A549 (cell line): ENCODE measurements at regions not wholly inside any gene's neighbourhood (a gene's known extent, or its start where the extent isn't known, plus 50 kb on each side); places are given as distances from the start of the nearest gene placed in this dataset.

ENCODE experiments used
- ATAC-seq, 2 experiments: fragments of 200-7000 bp in 1 of 2; fragments of >200 bp in 1 of 2; cut with Nextera tagmentation in 1 of 2; cut with Tn5 transposase in 1 of 2; 3 replicates each; pipeline versions ENCODE4 v1.8.0 to v1.9.1; 2018 to 2020; ENCODE audit warnings: mild to moderate bottlenecking in 1 of 2, moderate library complexity in 1 of 2
- CTCF ChIA-PET: fragments of 300-600 bp; sonication (Branson Sonifier 250); formaldehyde crosslinking; extraction: SDS; loops from one replicate; lab custom pipeline; 2021; ENCODE audit warnings: antibody characterized with exemption, inconsistent platforms; lab: Yijun Ruan, JAX
- POLR2A ChIA-PET: fragments of 350-600 bp; formaldehyde crosslinking; extraction: SDS; loops from one replicate; lab custom pipeline; 2021; ENCODE audit warnings: antibody characterized with exemption, inconsistent platforms; lab: Yijun Ruan, JAX
- DNase-seq, 2 experiments: peaks; one replicate each; pipeline versions ENCODE4 v3.0.0 to v3.0.0-alpha.2; 2011 to 2016; ENCODE audit warnings: low read depth in 1 of 2, low spot score in 1 of 2
- FAIRE-seq: peaks from 2 replicates; lab custom pipeline; 2011; peaks lifted over from hg19 to GRCh38; lab: Jason Lieb, UNC
- H3K27ac ChIP-seq, 2 experiments: fragments of >200 bp; sonication (Bioruptor Twin); formaldehyde crosslinking; 3 replicates each; pipeline ENCODE4 v1.5.1; 2016 to 2017
- H3K4me1 ChIP-seq: fragments of >200 bp; sonication (Bioruptor Twin); formaldehyde crosslinking; 3 replicates; pipeline ENCODE4 v1.6.1; 2016
- H3K4me2 ChIP-seq: fragments of >200 bp; sonication (Bioruptor Twin); formaldehyde crosslinking; 3 replicates; pipeline ENCODE4 v1.6.1; 2016
- H3K4me3 ChIP-seq: fragments of >200 bp; sonication (Bioruptor Twin); formaldehyde crosslinking; 3 replicates; pipeline ENCODE4 v1.5.1; 2016
- H3K9me3 ChIP-seq: fragments of >200 bp; sonication (Bioruptor Twin); formaldehyde crosslinking; 3 replicates; pipeline ENCODE4 v1.6.1; 2016
- BHLHE40 ChIP-seq: IDR thresholded peaks from 2 replicates; pipeline ENCODE4 v1.6.1; 2012; ENCODE audit warnings: low read depth, low read length, inconsistent platforms
- CBX8 ChIP-seq: fragments of 200-600 bp; sonication (generic); IDR thresholded peaks from 2 replicates; pipeline ENCODE4 v1.6.1; 2016
- CHD2 ChIP-seq: fragments of 150-350 bp; IDR thresholded peaks from 2 replicates; pipeline ENCODE4 v1.6.1; 2014; ENCODE audit warnings: low read length; ENCODE audit not compliant: partially characterized antibody
- CHD4 ChIP-seq: fragments of 200-600 bp; sonication (generic); IDR thresholded peaks from 2 replicates; pipeline ENCODE4 v1.6.1; 2016; ENCODE audit warnings: antibody characterized with exemption, mild to moderate bottlenecking, borderline replicate concordance
- CTCF ChIP-seq: fragments of >200 bp; sonication (Bioruptor Twin); formaldehyde crosslinking; IDR thresholded peaks from 3 replicates; pipeline ENCODE4 v1.5.1; 2016
- EHMT2 ChIP-seq: fragments of 200-600 bp; sonication (generic); IDR thresholded peaks from 2 replicates; pipeline ENCODE4 v1.6.1; 2016; ENCODE audit warnings: antibody characterized with exemption, low read depth, mild to moderate bottlenecking, moderate library complexity
- FOXS1 ChIP-seq: fragments of 250-450 bp; sonication (Bioruptor Pico); IDR thresholded peaks from 2 replicates; pipeline ENCODE4 v1.5.0; 2020; ENCODE audit warnings: mild to moderate bottlenecking, moderate library complexity
- HEYL ChIP-seq: fragments of 250-450 bp; sonication (Bioruptor Pico); IDR thresholded peaks from 2 replicates; pipeline ENCODE4 v1.8.0; 2021; ENCODE audit warnings: mild to moderate bottlenecking, moderate library complexity
- HOXB13 ChIP-seq: fragments of 250-450 bp; sonication (Bioruptor Pico); IDR thresholded peaks from 2 replicates; pipeline ENCODE4 v1.5.0; 2020; ENCODE audit warnings: low read depth, mild to moderate bottlenecking, moderate library complexity
- KDM1A ChIP-seq: fragments of 200-600 bp; sonication (generic); IDR thresholded peaks from 2 replicates; pipeline ENCODE4 v1.6.1; 2016; ENCODE audit warnings: low read depth, mild to moderate bottlenecking
- KDM5A ChIP-seq: fragments of 200-600 bp; sonication (generic); IDR thresholded peaks from 2 replicates; pipeline ENCODE4 v1.6.1; 2016; ENCODE audit warnings: antibody characterized with exemption, mild to moderate bottlenecking
- MAFK ChIP-seq: fragments of 450-650 bp; IDR thresholded peaks from 2 replicates; pipeline ENCODE4 v1.6.1; 2014; ENCODE audit not compliant: partially characterized antibody
- MAX ChIP-seq: IDR thresholded peaks from 2 replicates; pipeline ENCODE4 v1.6.1; 2012
- MAZ ChIP-seq: fragments of 150-350 bp; IDR thresholded peaks from 2 replicates; pipeline ENCODE4 v1.6.1; 2014; ENCODE audit warnings: antibody characterized with exemption, low read depth, low read length, borderline replicate concordance
- POLR2A ChIP-seq: IDR thresholded peaks from 2 replicates; pipeline ENCODE4 v1.6.1; 2012; ENCODE audit warnings: mild to moderate bottlenecking, low read length
- RAD21 ChIP-seq, 2 experiments: fragments of >200 bp in 1 of 2; sonication (Bioruptor Twin) in 1 of 2; formaldehyde crosslinking in 1 of 2; IDR thresholded peaks in 1 of 2; conservative IDR thresholded peaks in 1 of 2; 2 replicates in 1 of 2; 3 replicates in 1 of 2; pipeline ENCODE4 v1.6.1; 2012 to 2018; ENCODE audit warnings: inconsistent platforms in 1 of 2
- REST ChIP-seq: fragments of 200-600 bp; sonication (generic); IDR thresholded peaks from 2 replicates; pipeline ENCODE4 v1.6.1; 2016; ENCODE audit warnings: antibody characterized with exemption, mild to moderate bottlenecking, moderate library complexity
- RFX5 ChIP-seq: fragments of 450-650 bp; IDR thresholded peaks from 2 replicates; pipeline ENCODE4 v1.7.1; 2014; ENCODE audit warnings: antibody characterized with exemption, mild to moderate bottlenecking, moderate library complexity
- TP53 ChIP-seq: fragments of 250-450 bp; sonication (Bioruptor Pico); IDR thresholded peaks from 2 replicates; pipeline ENCODE4 v1.5.0; 2021; ENCODE audit warnings: mild to moderate bottlenecking, moderate library complexity
- USF2 ChIP-seq: fragments of 450-650 bp; IDR thresholded peaks from 2 replicates; pipeline ENCODE4 v1.6.1; 2014; ENCODE audit warnings: antibody characterized with exemption
- ZC3H11A ChIP-seq: fragments of 450-650 bp; IDR thresholded peaks from 2 replicates; pipeline ENCODE4 v1.6.1; 2014; ENCODE audit warnings: antibody characterized with exemption, mild to moderate bottlenecking
- WGBS: methylation state at CpG from one replicate; pipeline ENCODE4 v1.1.6; 2017; ENCODE audit errors: missing lambda C conversion rate; 5-methylcytosine and 5-hydroxymethylcytosine counted together
- TF ChIP-seq, protein P1 (sequence below): IDR thresholded peaks from 2 replicates; pipeline ENCODE4 v1.6.1; 2012; ENCODE audit warnings: low read depth, borderline replicate concordance

GRCh38 chr5:105453216-105453807, 1890.7 kb upstream of the NUDT12 start:
- Histone ChIP-seq H3K4me2 (no peak overlapping the region), H3K4me1 (no peaks in the 10 kb centered on the region), H3K9me3 (no peaks in the 10 kb centered on the region; the same call in 2 of the 3 replicates), H3K4me3 (no peak overlapping the region), H3K27ac (no peak overlapping the region)
- TF ChIP-seq CBX8 (no peak), EHMT2 (no peak), REST (no peak), KDM5A (no peak), HOXB13 (CRISPR knock-in tag) (no peak), RFX5 (no peak), CHD4 (no peak)
- TF ChIP-seq, protein P1, sequence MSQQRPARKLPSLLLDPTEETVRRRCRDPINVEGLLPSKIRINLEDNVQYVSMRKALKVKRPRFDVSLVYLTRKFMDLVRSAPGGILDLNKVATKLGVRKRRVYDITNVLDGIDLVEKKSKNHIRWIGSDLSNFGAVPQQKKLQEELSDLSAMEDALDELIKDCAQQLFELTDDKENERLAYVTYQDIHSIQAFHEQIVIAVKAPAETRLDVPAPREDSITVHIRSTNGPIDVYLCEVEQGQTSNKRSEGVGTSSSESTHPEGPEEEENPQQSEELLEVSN: no peak
- ATAC-seq (no peak), DNase-seq (no peak), FAIRE-seq (no peak)
- 22% methylated on average over 3 of the region's 3 CpGs for WGBS
- CTCF ChIA-PET: no interaction called here
- POLR2A ChIA-PET: no interaction called here

DNA sequence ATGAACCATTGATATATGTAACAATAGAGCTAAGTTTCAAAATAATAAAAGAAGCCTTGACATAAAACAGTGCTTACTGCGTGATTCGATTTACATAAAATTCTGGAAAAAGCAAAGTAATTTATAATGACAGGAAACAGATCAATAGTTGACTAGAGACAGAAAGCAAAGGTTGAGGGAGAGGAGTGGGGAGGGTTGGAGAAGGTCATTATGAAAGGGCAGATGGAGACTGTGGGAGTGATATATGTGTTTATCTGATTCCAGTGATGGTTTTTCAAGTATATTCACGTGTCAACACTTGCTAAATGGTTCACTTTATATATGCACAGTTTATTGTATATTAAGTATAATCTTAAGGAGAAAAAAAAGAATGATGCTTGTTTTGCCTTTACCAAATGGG, 1885.7 kb upstream of the NUDT12 start:
- CTCF ChIA-PET: no interaction called here
- Histone ChIP-seq H3K4me3 (no peak overlapping the region), H3K9me3 (no peaks in the 10 kb centered on the region; the same call in 2 of the 3 replicates), H3K4me1 (no peaks in the 10 kb centered on the region), H3K4me2 (no peak overlapping the region), H3K27ac (no peak overlapping the region)
- WGBS: 50% methylated on average over 3 of the region's 3 CpGs
- DNase-seq: no peak
- FAIRE-seq: no peak
- no peak for TF ChIP-seq KDM1A
- no peak for TF ChIP-seq CTCF
- TF ChIP-seq KDM5A: no peak
- no peak for TF ChIP-seq HEYL (CRISPR knock-in tag)
- TF ChIP-seq ZC3H11A: no peak
- TF ChIP-seq BHLHE40: no peak
- no peak for TF ChIP-seq MAX
- TF ChIP-seq EHMT2: no peak
- no peak for TF ChIP-seq USF2
- TF ChIP-seq CHD4: no peak
- no peak for TF ChIP-seq CHD2
- no peak for TF ChIP-seq POLR2A
- TF ChIP-seq RAD21 (conservative IDR thresholded peaks at IDR 0.05 in 1 of 2, IDR thresholded peaks at IDR 0.05 in 1 of 2): no peak
- no peak for TF ChIP-seq FOXS1 (CRISPR knock-in tag)
- TF ChIP-seq TP53 (CRISPR knock-in tag): no peak
- TF ChIP-seq MAZ: no peak
- no peak for TF ChIP-seq MAFK
- POLR2A ChIA-PET: no interaction called here
- ATAC-seq: no peak
